Neutrophil (primary cell): ENCODE measurements at regions not wholly inside any gene's neighbourhood (a gene's known extent, or its start where the extent isn't known, plus 50 kb on each side); places are given as distances from the start of the nearest gene placed in this dataset.

Experiments
- H3K27ac ChIP-seq: fragments of 200-600 bp; sonication (generic); 2 replicates; pipeline ENCODE4 v1.5.1; 2016; ENCODE audit warnings: mild to moderate bottlenecking, moderate library complexity
- H3K27me3 ChIP-seq: fragments of 200-600 bp; sonication (generic); 2 replicates; pipeline ENCODE4 v1.6.0; 2016; ENCODE audit warnings: mild to moderate bottlenecking
- H3K36me3 ChIP-seq: fragments of 200-600 bp; sonication (generic); 2 replicates; pipeline ENCODE4 v1.5.1; 2017
- H3K4me1 ChIP-seq, 2 experiments: fragments of 200-600 bp in 1 of 2; sonication (generic) in 1 of 2; 1 replicate in 1 of 2; 2 replicates in 1 of 2; pipeline versions ENCODE4 v1.5.1 to v1.6.1; 2013 to 2016; ENCODE audit warnings: low read depth in 1 of 2, low read length in 1 of 2, mild to moderate bottlenecking in 1 of 2, moderate library complexity in 1 of 2; ENCODE audit not compliant: control insufficient read depth in 1 of 2, insufficient read depth in 1 of 2
- H3K4me3 ChIP-seq, 2 experiments: fragments of 200-600 bp in 1 of 2; sonication (generic) in 1 of 2; 1 replicate in 1 of 2; 2 replicates in 1 of 2; pipeline ENCODE4 v1.5.1; 2013 to 2016; ENCODE audit warnings: low read depth in 1 of 2, low read length in 1 of 2, mild to moderate bottlenecking in 1 of 2, moderate library complexity in 1 of 2
- H3K9me3 ChIP-seq: fragments of 200-600 bp; sonication (generic); 2 replicates; pipeline ENCODE4 v1.5.1; 2016
- TF ChIP-seq, protein P1 (sequence below): fragments of 200-600 bp; sonication (generic); IDR thresholded peaks from 2 replicates; pipeline ENCODE4 v1.5.1; 2016; ENCODE audit warnings: antibody characterized with exemption

GRCh38 chr5:173691931-173692330 is 75.5 kb upstream of the BOD1 start:
- H3K4me1 ChIP-seq = peaks cover 0 to 10% of the 10 kb centered on the region in 2 experiments
- H3K27ac ChIP-seq = no peak overlapping the region
- TF ChIP-seq, protein P1, sequence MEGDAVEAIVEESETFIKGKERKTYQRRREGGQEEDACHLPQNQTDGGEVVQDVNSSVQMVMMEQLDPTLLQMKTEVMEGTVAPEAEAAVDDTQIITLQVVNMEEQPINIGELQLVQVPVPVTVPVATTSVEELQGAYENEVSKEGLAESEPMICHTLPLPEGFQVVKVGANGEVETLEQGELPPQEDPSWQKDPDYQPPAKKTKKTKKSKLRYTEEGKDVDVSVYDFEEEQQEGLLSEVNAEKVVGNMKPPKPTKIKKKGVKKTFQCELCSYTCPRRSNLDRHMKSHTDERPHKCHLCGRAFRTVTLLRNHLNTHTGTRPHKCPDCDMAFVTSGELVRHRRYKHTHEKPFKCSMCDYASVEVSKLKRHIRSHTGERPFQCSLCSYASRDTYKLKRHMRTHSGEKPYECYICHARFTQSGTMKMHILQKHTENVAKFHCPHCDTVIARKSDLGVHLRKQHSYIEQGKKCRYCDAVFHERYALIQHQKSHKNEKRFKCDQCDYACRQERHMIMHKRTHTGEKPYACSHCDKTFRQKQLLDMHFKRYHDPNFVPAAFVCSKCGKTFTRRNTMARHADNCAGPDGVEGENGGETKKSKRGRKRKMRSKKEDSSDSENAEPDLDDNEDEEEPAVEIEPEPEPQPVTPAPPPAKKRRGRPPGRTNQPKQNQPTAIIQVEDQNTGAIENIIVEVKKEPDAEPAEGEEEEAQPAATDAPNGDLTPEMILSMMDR = no peak
- no peaks in the 10 kb centered on the region for H3K9me3 ChIP-seq
- H3K36me3 ChIP-seq = no peaks in the 10 kb centered on the region
- H3K27me3 ChIP-seq = no peaks in the 10 kb centered on the region
- H3K4me3 ChIP-seq = no peak overlapping the region

DNA sequence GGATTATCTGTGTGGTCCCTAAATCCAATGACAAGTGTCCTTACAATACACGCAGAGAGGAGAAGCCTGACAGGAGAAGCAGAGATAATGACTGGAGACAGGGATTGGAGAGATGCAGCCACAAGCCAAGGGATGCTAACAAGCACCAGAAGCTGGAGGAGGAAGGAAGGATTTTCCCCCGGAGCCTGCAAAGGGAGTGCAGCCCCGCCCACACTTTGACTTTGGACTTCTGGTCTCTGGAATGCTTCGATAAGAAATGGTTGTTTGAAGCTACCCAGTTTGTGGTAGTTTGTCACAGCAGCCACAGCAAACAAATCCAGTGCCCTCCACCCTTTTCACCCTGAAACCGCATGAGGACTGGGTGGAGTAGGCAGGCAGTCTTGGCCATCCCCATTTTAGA is 77.2 kb upstream of the BOD1 start:
- peaks cover 0 to 10% of the 10 kb centered on the region in 2 experiments for H3K4me1 ChIP-seq
- H3K27ac ChIP-seq = no peak overlapping the region
- TF ChIP-seq, protein P1 = no peak
- H3K36me3 ChIP-seq = no peaks in the 10 kb centered on the region
- no peaks in the 10 kb centered on the region for H3K9me3 ChIP-seq
- H3K27me3 ChIP-seq = no peaks in the 10 kb centered on the region
- no peak overlapping the region for H3K4me3 ChIP-seq

DNA sequence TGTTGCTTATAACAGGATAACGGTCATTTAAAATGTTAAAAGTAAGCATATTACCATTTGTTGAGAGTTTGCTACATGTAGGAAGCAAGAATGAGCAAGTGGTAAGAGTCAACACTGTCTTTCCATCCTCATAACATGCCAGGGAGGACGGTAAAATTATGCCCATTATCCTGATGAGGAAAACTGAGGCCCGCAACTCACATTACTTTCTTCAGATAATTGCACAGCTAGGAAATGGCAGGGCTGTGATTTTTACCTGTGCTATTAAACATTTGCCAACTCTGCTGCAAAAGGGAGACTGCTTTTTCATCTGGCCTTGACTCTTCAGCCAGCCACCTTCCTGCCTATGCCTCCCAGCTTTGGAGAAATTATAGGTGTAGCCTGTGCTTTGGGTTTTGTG is 79.8 kb upstream of the BOD1 start:
- Histone ChIP-seq H3K27ac (no peak overlapping the region), H3K4me3 (no peak overlapping the region), H3K27me3 (no peaks in the 10 kb centered on the region), H3K9me3 (no peaks in the 10 kb centered on the region), H3K4me1 (no peaks in the 10 kb centered on the region), H3K36me3 (no peaks in the 10 kb centered on the region)
- TF ChIP-seq, protein P1 = no peak

GRCh38 chr5:173697931-173698579 is 81.6 kb upstream of the BOD1 start:
- H3K27me3 ChIP-seq = no peaks in the 10 kb centered on the region
- H3K9me3 ChIP-seq = no peaks in the 10 kb centered on the region
- no peaks in the 10 kb centered on the region for H3K4me1 ChIP-seq
- H3K4me3 ChIP-seq = no peak overlapping the region
- no peaks in the 10 kb centered on the region for H3K36me3 ChIP-seq
- TF ChIP-seq, protein P1 = no peak
- no peak overlapping the region for H3K27ac ChIP-seq

DNA sequence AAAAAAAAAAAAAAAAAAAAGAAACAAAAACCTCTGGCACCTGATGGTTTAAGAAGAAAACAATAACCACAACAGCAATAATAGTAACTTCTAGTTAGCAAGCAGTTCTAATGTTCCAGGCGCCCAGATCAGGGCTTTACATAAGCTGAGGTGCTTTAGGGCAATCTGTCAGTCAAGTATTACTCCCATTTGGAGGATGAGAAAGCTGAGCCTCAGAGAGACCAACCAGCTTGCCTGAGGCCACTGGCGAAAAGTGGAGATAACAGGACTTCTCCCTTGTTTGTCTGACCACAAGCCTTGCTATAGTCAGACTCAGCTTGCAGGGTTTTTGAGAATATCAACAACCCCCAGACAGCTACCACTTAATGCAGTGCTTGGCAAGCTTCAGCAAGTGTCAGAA is 83.5 kb upstream of the BOD1 start:
- no peak overlapping the region for H3K4me3 ChIP-seq
- no peaks in the 10 kb centered on the region for H3K27me3 ChIP-seq
- H3K9me3 ChIP-seq = no peaks in the 10 kb centered on the region
- no peaks in the 10 kb centered on the region for H3K36me3 ChIP-seq
- TF ChIP-seq, protein P1 = no peak
- H3K4me1 ChIP-seq = no peaks in the 10 kb centered on the region
- no peak overlapping the region for H3K27ac ChIP-seq
